GM18508 (cell line): ENCODE measurements at regions not wholly inside any gene's neighbourhood (a gene's known extent, or its start where the extent isn't known, plus 50 kb on each side); places are given as distances from the start of the nearest gene placed in this dataset.

Experiments used
- ATAC-seq: cut with Tn5 transposase; IDR thresholded peaks from one replicate; pipeline ENCODE4 v1.9.1; 2021; ENCODE audit warnings: moderate number of reproducible peaks; ENCODE audit not compliant: insufficient read depth, unreplicated experiment

- no peak for ATAC-seq
Observed at GRCh38 chr4:156038772-156039171, 85.1 kb upstream of the CTSO start.

GRCh38 chr4:156036496-156036895 lies 82.8 kb upstream of the CTSO start:
- ATAC-seq, result no peak

- ATAC-seq, result no peak
Observed at GRCh38 chr4:156029691-156030090, 76.0 kb upstream of the CTSO start.

- ATAC-seq, result no peak
Observed at GRCh38 chr4:156021298-156021697, 67.6 kb upstream of the CTSO start.

- no peak for ATAC-seq
Observed at GRCh38 chr4:156019246-156019645, 65.6 kb upstream of the CTSO start.

GRCh38 chr4:156018383-156018782 lies 64.7 kb upstream of the CTSO start:
- ATAC-seq, result no peak

- ATAC-seq, result no peak
Observed at GRCh38 chr4:156015781-156016180, 62.1 kb upstream of the CTSO start.

- ATAC-seq, result no peak
Observed at GRCh38 chr4:156006192-156006591, 52.5 kb upstream of the CTSO start.
